IMR-90 (cell line): ENCODE measurements at regions not wholly inside any gene's neighbourhood (a gene's known extent, or its start where the extent isn't known, plus 50 kb on each side); places are given as distances from the start of the nearest gene placed in this dataset.

Source experiments
- ATAC-seq: fragments of 200-7000 bp; cut with Tn5 transposase; 2 replicates; pipeline ENCODE4 v1.9.1; 2020; ENCODE audit warnings: low read depth, mild to moderate bottlenecking, moderate library complexity
- BruUV-seq: library from RNA; stranded (reverse); fragments of 400-500 nt; replicated peaks from 2 replicates; lab custom pipeline; 2021; lab: Mats Ljungman, UMichigan
- CTCF ChIA-PET: fragments of 300-600 bp; formaldehyde crosslinking; extraction: SDS; loops from one replicate; lab custom pipeline; 2021; ENCODE audit warnings: antibody characterized with exemption; lab: Yijun Ruan, JAX
- POLR2A ChIA-PET: fragments of 300-600 bp; sonication (Branson Sonifier 250); formaldehyde crosslinking; loops from one replicate; lab custom pipeline; 2022; ENCODE audit warnings: antibody characterized with exemption; ENCODE audit not compliant: unreplicated experiment; lab: Charles Lee
- DNase-seq: peaks from one replicate; pipeline ENCODE4 v3.0.0; 2013
- H2AFZ ChIP-seq: replicated peaks from 2 replicates; pipeline ENCODE3; 2013; ENCODE audit warnings: low read length, mild to moderate bottlenecking; ENCODE audit not compliant: poor library complexity
- H2AK5ac ChIP-seq: 2 replicates; pipeline ENCODE4 v1.6.1; 2013; ENCODE audit warnings: low read depth, low read length, inconsistent platforms
- H2AK9ac ChIP-seq: replicated peaks from 2 replicates; pipeline ENCODE3; 2013; ENCODE audit warnings: mild to moderate bottlenecking, low read depth, low read length, moderate library complexity; ENCODE audit not compliant: poor library complexity
- H2BK120ac ChIP-seq: 2 replicates; pipeline ENCODE4 v1.6.1; 2013; ENCODE audit warnings: low read depth, low read length, inconsistent platforms
- H2BK15ac ChIP-seq: 3 replicates; pipeline ENCODE4 v1.6.1; 2013; ENCODE audit warnings: low read depth, low read length, inconsistent platforms
- H2BK20ac ChIP-seq: 2 replicates; pipeline ENCODE4 v1.6.1; 2013; ENCODE audit warnings: low read depth, mild to moderate bottlenecking, inconsistent platforms, low read length, moderate library complexity
- H2BK5ac ChIP-seq: 2 replicates; pipeline ENCODE4 v1.6.1; 2013; ENCODE audit warnings: mild to moderate bottlenecking, low read depth, low read length, inconsistent platforms; ENCODE audit not compliant: poor library complexity, severe bottlenecking
- H3K14ac ChIP-seq: replicated peaks from 2 replicates; pipeline ENCODE4 v1.6.1; 2013; ENCODE audit warnings: low read depth, low read length, inconsistent platforms
- H3K18ac ChIP-seq: 2 replicates; pipeline ENCODE4 v1.6.1; 2013; ENCODE audit warnings: low read depth, low read length, control low read depth
- H3K23ac ChIP-seq: 2 replicates; pipeline ENCODE4 v1.6.1; 2013; ENCODE audit warnings: low read depth, low read length, inconsistent platforms
- H3K27ac ChIP-seq: 2 replicates; pipeline ENCODE4 v1.5.1; 2013; ENCODE audit warnings: mild to moderate bottlenecking, control low read depth, low read length; ENCODE audit not compliant: insufficient read depth
- H3K27me3 ChIP-seq: 2 replicates; pipeline ENCODE4 v1.6.1; 2013; ENCODE audit warnings: low read length; ENCODE audit not compliant: control insufficient read depth, insufficient read depth
- H3K36me3 ChIP-seq: 2 replicates; pipeline ENCODE4 v1.6.1; 2013; ENCODE audit warnings: low read length, mixed read lengths; ENCODE audit not compliant: control insufficient read depth, insufficient read depth
- H3K4ac ChIP-seq: 2 replicates; pipeline ENCODE4 v1.6.1; 2013; ENCODE audit warnings: low read depth, low read length, inconsistent platforms
- H3K4me1 ChIP-seq: 2 replicates; pipeline ENCODE4 v1.6.1; 2013; ENCODE audit warnings: low read length, mixed read lengths; ENCODE audit not compliant: control insufficient read depth, insufficient read depth
- H3K4me2 ChIP-seq: 2 replicates; pipeline ENCODE4 v1.6.1; 2013; ENCODE audit warnings: low read depth, mild to moderate bottlenecking, control low read depth, low read length, moderate library complexity
- H3K4me3 ChIP-seq: 2 replicates; pipeline ENCODE4 v1.5.1; 2013; ENCODE audit warnings: low read depth, mild to moderate bottlenecking, control low read depth, low read length, moderate library complexity; ENCODE audit not compliant: insufficient read depth
- H3K56ac ChIP-seq: 2 replicates; pipeline ENCODE4 v1.6.1; 2013; ENCODE audit warnings: low read length, inconsistent platforms; ENCODE audit not compliant: insufficient read depth; ENCODE audit errors: extremely low read depth
- H3K79me1 ChIP-seq, 2 experiments: 2 replicates each; pipeline ENCODE4 v1.6.1; 2013; ENCODE audit warnings: low read length in 2 of 2, inconsistent platforms in 1 of 2, low read depth in 1 of 2
- H3K9ac ChIP-seq: 2 replicates; pipeline ENCODE4 v1.6.1; 2013; ENCODE audit warnings: low read depth, low read length, control low read depth
- H3K9me1 ChIP-seq: 2 replicates; pipeline ENCODE4 v1.6.1; 2013; ENCODE audit warnings: low read length, inconsistent platforms; ENCODE audit not compliant: insufficient read depth
- H3K9me3 ChIP-seq: 2 replicates; pipeline ENCODE4 v1.6.1; 2013; ENCODE audit warnings: low read length; ENCODE audit not compliant: control insufficient read depth, insufficient read depth
- H4K20me1 ChIP-seq: 2 replicates; pipeline ENCODE4 v1.6.1; 2013; ENCODE audit warnings: low read length, inconsistent platforms; ENCODE audit not compliant: insufficient read depth
- H4K5ac ChIP-seq: 2 replicates; pipeline ENCODE4 v1.6.1; 2013; ENCODE audit warnings: mild to moderate bottlenecking, low read depth, low read length, control low read depth
- H4K8ac ChIP-seq, 2 experiments: 2 replicates each; pipeline ENCODE4 v1.6.1; 2013; ENCODE audit warnings: low read depth in 2 of 2, low read length in 2 of 2, control low read depth in 1 of 2, inconsistent platforms in 1 of 2
- H4K91ac ChIP-seq: 2 replicates; pipeline ENCODE4 v1.6.1; 2013; ENCODE audit warnings: low read depth, low read length, inconsistent platforms; ENCODE audit not compliant: insufficient read depth
- RCOR1 ChIP-seq: IDR thresholded peaks from 2 replicates; pipeline ENCODE4 v1.6.1; 2012; ENCODE audit warnings: mild to moderate bottlenecking, low read length, improper control_type of control experiment; ENCODE audit not compliant: insufficient replicate concordance
- WGBS, 2 experiments: methylation state at CpG; one replicate each; pipeline versions ENCODE4 v1.1.5 to v1.1.7; 2013; ENCODE audit warnings: missing lambda C conversion rate in 2 of 2; ENCODE audit not compliant: insufficient read length in 1 of 2; ENCODE audit errors: extremely low coverage in 2 of 2; 5-methylcytosine and 5-hydroxymethylcytosine counted together
- dilution Hi-C: fragments of 300-500 bp; cut with HindIII; formaldehyde crosslinking; loops from one replicate; pipeline ENCODE4 v1.14.3; 2018; ENCODE audit warnings: low sequenced_read_pairs; ENCODE audit not compliant: unreplicated experiment
- in situ Hi-C: fragments of 300-500 bp; cut with MboI; formaldehyde crosslinking; loops from 3 replicates; pipeline ENCODE4 v1.14.3; 2019; ENCODE audit warnings: low sequenced_read_pairs, inconsistent platforms, mixed read lengths
- intact Hi-C: fragments of 100-400 bp; cut with micrococcal nuclease; formaldehyde crosslinking; loops from 2 replicates; pipeline ENCODE4 v1.10.0; 2022
- TF ChIP-seq, protein P1 (sequence below): conservative IDR thresholded peaks from 2 replicates; pipeline ENCODE4 v1.5.1; 2012; ENCODE audit warnings: mild to moderate bottlenecking, low read depth, low read length, improper control_type of control experiment

DNA sequence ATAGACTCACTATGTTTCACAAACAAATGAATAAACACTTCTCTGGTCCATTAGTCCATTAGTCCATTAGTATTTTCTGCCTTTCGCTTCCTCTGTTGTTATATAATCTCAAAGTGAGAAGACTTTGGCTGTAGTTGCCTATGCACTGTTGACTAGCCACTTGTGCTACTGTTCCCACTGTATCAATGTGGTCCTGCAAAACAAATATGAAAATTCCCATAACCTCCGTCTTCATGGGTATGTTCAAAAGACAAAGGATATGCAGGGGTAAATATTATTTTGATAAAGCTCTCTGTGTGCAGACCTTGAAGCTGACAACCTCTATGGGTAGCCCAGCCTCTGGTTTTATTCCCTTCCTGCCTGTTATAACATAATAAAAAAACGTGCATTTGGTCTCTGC is 77.8 kb downstream of the DIO2 start:
- no CpG with 5 or more reads among the region's 3 CpGs for WGBS, 2 experiments
- no peak for ATAC-seq
- H3K56ac ChIP-seq: no peak overlapping the region

More for the DNA sequence above, 77.8 kb downstream of the DIO2 start:
- no peak for TF ChIP-seq RCOR1
- TF ChIP-seq, protein P1, sequence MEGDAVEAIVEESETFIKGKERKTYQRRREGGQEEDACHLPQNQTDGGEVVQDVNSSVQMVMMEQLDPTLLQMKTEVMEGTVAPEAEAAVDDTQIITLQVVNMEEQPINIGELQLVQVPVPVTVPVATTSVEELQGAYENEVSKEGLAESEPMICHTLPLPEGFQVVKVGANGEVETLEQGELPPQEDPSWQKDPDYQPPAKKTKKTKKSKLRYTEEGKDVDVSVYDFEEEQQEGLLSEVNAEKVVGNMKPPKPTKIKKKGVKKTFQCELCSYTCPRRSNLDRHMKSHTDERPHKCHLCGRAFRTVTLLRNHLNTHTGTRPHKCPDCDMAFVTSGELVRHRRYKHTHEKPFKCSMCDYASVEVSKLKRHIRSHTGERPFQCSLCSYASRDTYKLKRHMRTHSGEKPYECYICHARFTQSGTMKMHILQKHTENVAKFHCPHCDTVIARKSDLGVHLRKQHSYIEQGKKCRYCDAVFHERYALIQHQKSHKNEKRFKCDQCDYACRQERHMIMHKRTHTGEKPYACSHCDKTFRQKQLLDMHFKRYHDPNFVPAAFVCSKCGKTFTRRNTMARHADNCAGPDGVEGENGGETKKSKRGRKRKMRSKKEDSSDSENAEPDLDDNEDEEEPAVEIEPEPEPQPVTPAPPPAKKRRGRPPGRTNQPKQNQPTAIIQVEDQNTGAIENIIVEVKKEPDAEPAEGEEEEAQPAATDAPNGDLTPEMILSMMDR: no peak
- Histone ChIP-seq H3K9me3 (peaks cover 1% of the 10 kb centered on the region; the same call in 1 of the 2 replicates), H3K27me3 (no peaks in the 10 kb centered on the region), H4K91ac (no peak overlapping the region), H2AK5ac (no peak overlapping the region), H3K14ac (no peak overlapping the region), H3K9ac (no peak overlapping the region), H3K18ac (no peak overlapping the region), H3K4ac (no peak overlapping the region), H2AFZ (no peak overlapping the region), H2BK120ac (no peak overlapping the region), H2AK9ac (no peak overlapping the region), H3K27ac (no peak overlapping the region), H3K4me1 (no peaks in the 10 kb centered on the region), H4K5ac (no peak overlapping the region), H3K9me1 (no peaks in the 10 kb centered on the region), H3K4me2 (no peak overlapping the region), H3K36me3 (no peaks in the 10 kb centered on the region), H3K23ac (no peak overlapping the region), H2BK5ac (no peak overlapping the region), H4K8ac (no peak overlapping the region), H2BK15ac (no peak overlapping the region), H3K4me3 (no peak overlapping the region), H3K79me1 (no peaks in the 10 kb centered on the region), H2BK20ac (no peak overlapping the region), H4K20me1 (no peaks in the 10 kb centered on the region)
- POLR2A ChIA-PET: no interaction called here
- intact Hi-C loops: no loop called here
- CTCF ChIA-PET: interaction anchor here (1.0 kb wide), 1 partner anchor 21 kb away, joined by 3 read pairs; no protein-coding TSS in a partner anchor
- BruUV-seq: no TSS peak
- in situ Hi-C loops: no loop called here
- no peak for DNase-seq
- dilution Hi-C loops: no loop called here
